ENCODE measurements at regions not wholly inside any gene's neighbourhood (a gene's known extent, or its start where the extent isn't known, plus 50 kb on each side); places are given as distances from the start of the nearest gene placed in this dataset.
"Not testable (repeated sequence)": the region's sequence is repeated elsewhere in the genome, so short reads cannot be mapped to it uniquely, and the experiment has no call there.

DNA sequence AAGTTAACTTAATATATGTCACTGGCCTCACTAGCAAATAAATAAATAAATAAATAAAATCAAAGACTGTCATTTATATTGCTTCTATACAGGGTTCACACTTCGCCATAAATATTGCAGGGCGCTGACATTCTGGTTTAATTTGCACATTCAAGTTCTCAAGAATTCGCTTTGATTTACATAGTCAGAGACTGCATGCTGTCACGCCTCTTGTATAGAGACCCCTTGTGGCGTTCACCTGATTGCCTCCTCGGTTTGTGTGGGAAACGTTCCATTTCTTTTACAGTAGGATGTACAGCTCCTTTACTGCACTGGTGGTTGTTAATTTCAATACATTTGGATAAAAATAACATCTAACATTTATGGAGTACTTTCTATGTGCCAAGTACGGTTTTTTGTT, 71.3 kb upstream of the ADGRG2 start:
- WGBS = 54% methylated on average over 8 of the region's 8 CpGs
- intact Hi-C loops (cut with DNase I) = no loop called here
- ATAC-seq = no peak

DNA sequence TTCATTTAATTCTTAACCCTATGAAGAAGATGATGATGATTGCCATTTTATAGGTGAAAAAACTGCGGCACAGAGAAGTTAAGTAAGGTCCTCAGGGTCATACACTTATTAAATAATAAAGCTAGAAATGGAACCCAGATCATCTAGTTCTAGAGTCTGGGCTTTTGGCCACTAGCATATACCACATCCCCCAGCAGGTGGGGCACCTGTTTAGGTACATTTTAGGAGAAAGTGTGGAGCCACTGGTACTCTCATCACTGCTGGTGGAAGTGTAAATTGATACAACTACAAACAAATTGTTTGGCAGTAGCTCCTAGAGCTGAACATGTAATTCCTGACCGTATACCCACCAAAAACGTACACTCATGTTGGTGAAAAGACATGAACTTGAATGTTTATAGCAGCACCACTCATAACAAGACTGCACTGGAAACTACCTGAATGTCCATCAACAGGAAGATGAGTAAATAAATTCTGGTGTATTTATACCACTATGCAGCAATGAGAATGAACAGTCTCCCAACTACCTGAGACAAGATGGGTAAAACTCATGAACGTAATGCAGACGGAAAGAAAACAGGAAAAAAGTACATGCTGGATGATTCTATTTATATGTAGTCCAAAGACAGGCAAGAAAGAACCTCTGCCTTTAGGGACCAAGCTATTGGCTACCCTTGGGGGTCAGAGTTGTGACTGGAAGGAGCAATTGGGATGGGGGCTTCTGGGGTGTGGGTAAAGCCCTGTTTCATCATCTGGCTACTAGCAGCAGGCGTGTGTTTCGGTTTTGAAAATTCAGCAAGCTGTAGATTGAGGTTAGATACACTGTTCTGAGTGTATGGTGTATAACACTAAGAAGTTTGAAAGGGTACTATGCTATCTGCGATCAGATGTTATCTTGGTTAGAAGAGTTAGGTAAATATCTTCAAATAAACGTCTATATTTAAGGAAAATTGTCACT, 72.3 kb upstream of the ADGRG2 start:
- 86% methylated on average over 9 of the region's 9 CpGs for WGBS
- H3K4me1 ChIP-seq (ENCODE audit: control insufficient read depth, insufficient read depth, low read length) = no peaks in the 10 kb centered on the region
- peak in 1 of 3 donors; percentile 33 for DNase-seq
- H3K4me3 ChIP-seq (ENCODE audit: low read length) = no peak overlapping the region
- no peaks in the 10 kb centered on the region for H3K27me3 ChIP-seq (ENCODE audit: control insufficient read depth, insufficient read depth)
- no peaks in the 10 kb centered on the region for H3K9me3 ChIP-seq (ENCODE audit: control insufficient read depth, low read length)
- no peak for ATAC-seq
- intact Hi-C loops (cut with DNase I) = no loop called here
- no peak overlapping the region for H3K27ac ChIP-seq (ENCODE audit: low read length)

More for the DNA sequence above, 71.3 kb upstream of the ADGRG2 start:
- Histone ChIP-seq H3K9me3 (ENCODE audit: control insufficient read depth, low read length) (no peaks in the 10 kb centered on the region), H3K27me3 (ENCODE audit: control insufficient read depth, insufficient read depth) (no peaks in the 10 kb centered on the region), H3K4me3 (ENCODE audit: low read length) (no peak overlapping the region), H3K4me1 (ENCODE audit: control insufficient read depth, insufficient read depth, low read length) (no peaks in the 10 kb centered on the region), H3K27ac (ENCODE audit: low read length) (no peak overlapping the region)
- DNase-seq = no peak

DNA sequence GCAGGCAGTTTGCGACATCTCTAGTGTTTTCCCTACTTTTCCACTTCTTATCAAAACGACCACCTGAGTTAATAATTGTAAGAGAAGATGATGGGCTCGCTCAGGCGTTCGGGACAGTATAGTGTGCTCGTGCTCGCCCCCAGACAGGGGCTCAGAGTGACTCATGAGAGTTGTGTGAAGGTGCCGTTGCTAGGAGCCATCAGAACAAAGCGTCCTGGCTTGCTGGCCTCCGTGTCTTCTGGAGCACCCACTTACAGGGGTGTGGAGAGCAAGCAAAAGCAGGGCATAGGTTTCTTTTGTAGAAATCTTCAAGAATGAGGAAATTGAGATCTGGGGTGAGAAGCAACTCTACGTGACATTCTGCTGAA, 73.0 kb upstream of the ADGRG2 start:
- no peak overlapping the region for H3K4me3 ChIP-seq (ENCODE audit: low read length)
- 66% methylated on average over 11 of the region's 11 CpGs for WGBS
- no peak overlapping the region for H3K27ac ChIP-seq (ENCODE audit: low read length)
- H3K9me3 ChIP-seq (ENCODE audit: control insufficient read depth, low read length) = no peaks in the 10 kb centered on the region
- H3K4me1 ChIP-seq (ENCODE audit: control insufficient read depth, insufficient read depth, low read length) = no peaks in the 10 kb centered on the region
- intact Hi-C loops (cut with DNase I) = no loop called here
- H3K27me3 ChIP-seq (ENCODE audit: control insufficient read depth, insufficient read depth) = no peaks in the 10 kb centered on the region
- peak; percentile 50 to 64 for ATAC-seq
- peak in 1 of 3 donors; percentile 48 for DNase-seq

DNA sequence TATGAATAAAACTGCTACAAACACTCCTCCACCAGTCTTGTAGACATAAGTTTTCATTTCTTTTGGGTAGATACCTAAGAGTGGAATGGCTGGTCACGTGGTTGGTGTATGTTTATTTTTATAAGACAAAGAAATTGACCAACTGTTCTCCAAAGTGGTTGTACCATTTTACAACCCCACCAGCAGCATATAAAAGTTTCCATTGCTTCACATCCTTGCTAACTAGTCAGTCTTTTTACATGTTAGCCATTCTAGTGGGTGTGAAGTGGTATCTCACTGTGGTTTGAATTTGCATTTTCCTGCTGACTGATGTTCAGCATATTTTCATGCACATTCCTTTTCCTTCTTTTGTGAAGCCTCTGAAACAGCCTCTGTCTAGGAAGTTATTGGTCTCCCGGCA, 76.2 kb upstream of the ADGRG2 start:
- intact Hi-C loops (cut with DNase I) = no loop called here
- WGBS = 89% methylated on average over 2 of the region's 2 CpGs
- Histone ChIP-seq H3K9me3 (ENCODE audit: control insufficient read depth, low read length) (no peaks in the 10 kb centered on the region), H3K27me3 (ENCODE audit: control insufficient read depth, insufficient read depth) (no peaks in the 10 kb centered on the region), H3K4me1 (ENCODE audit: control insufficient read depth, insufficient read depth, low read length) (no peaks in the 10 kb centered on the region), H3K4me3 (ENCODE audit: low read length) (no peak overlapping the region), H3K27ac (ENCODE audit: low read length) (no peak overlapping the region)
- DNase-seq (no peak), ATAC-seq (no peak)

DNA sequence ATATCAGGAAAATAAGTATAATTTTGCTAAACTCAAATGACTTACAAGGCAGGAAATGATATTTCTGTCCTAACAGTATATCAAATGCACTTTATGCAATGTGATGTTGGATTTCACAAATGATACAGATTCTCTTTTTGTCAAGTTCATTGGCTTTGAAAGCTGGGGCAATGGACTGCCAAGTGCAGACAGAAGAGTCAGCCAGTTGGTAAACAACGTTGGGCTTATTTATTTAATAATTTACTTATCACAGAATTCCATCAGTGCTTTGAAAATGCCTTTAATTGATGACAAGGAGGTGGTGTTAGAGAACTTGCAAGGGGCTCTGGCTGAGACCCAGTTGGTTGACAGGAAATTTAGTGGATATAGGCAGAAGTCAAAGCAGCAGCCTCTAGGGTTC, 79.9 kb upstream of the ADGRG2 start:
- Histone ChIP-seq H3K27ac (ENCODE audit: low read length) (no peak overlapping the region), H3K9me3 (ENCODE audit: control insufficient read depth, low read length) (no peaks in the 10 kb centered on the region), H3K4me1 (ENCODE audit: control insufficient read depth, insufficient read depth, low read length) (no peaks in the 10 kb centered on the region), H3K4me3 (ENCODE audit: low read length) (no peak overlapping the region), H3K27me3 (ENCODE audit: control insufficient read depth, insufficient read depth) (no peaks in the 10 kb centered on the region)
- DNase-seq (no peak), ATAC-seq (no peak)
- WGBS = 4% methylated on average over 1 of the region's 1 CpG
- intact Hi-C loops (cut with DNase I) = no loop called here

DNA sequence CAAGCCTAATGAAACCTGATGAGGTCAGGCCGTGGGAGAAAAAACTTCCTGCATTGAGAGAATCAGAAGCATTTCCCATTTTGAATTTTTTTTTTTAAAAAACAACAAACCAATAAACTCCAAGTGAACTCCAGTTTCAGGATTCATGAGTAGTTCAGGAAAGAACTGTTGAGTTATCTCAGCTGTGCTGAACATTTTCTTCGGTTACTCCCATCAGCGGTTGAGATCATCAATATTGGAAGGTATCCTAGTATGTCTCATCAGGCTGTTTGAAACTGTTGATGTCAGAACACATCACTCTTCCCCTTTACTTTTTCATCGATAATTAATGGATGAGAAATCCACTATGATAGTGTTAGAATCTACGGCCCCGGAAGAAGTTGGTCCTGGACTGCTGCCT, 82.4 kb upstream of the ADGRG2 start:
- Histone ChIP-seq H3K4me3 (ENCODE audit: low read length) (no peak overlapping the region), H3K9me3 (ENCODE audit: control insufficient read depth, low read length) (no peaks in the 10 kb centered on the region), H3K27me3 (ENCODE audit: control insufficient read depth, insufficient read depth) (no peaks in the 10 kb centered on the region), H3K4me1 (ENCODE audit: control insufficient read depth, insufficient read depth, low read length) (no peaks in the 10 kb centered on the region), H3K27ac (ENCODE audit: low read length) (no peak overlapping the region)
- no peak for DNase-seq
- no peak for ATAC-seq
- intact Hi-C loops (cut with DNase I) = no loop called here
- WGBS = 68% methylated on average over 6 of the region's 6 CpGs

DNA sequence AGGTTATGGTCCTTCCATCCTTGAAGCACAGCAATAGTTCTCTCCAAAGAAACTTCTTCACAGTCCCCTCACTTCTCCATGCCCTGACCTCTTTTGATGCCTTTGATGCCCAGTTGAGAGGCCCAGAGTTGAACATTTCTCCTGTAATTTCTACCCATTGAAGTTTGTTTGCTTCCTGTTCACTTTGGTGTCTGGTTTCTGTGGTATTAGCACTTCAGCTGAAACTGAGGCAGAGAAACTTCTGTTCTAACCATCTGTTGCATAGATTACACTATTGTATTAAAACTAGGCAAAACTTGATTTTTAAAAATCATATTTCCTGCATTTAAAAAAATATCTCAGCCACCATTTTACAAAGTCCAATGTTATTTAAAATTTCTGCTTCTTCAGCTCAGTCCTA, 89.8 kb upstream of the ADGRG2 start:
- intact Hi-C loops (cut with DNase I) = no loop called here
- Histone ChIP-seq H3K27ac (ENCODE audit: low read length) (no peak overlapping the region), H3K4me3 (ENCODE audit: low read length) (no peak overlapping the region), H3K9me3 (ENCODE audit: control insufficient read depth, low read length) (no peaks in the 10 kb centered on the region), H3K4me1 (ENCODE audit: control insufficient read depth, insufficient read depth, low read length) (no peaks in the 10 kb centered on the region), H3K27me3 (ENCODE audit: control insufficient read depth, insufficient read depth) (no peaks in the 10 kb centered on the region)
- ATAC-seq (no peak), DNase-seq (no peak)

DNA sequence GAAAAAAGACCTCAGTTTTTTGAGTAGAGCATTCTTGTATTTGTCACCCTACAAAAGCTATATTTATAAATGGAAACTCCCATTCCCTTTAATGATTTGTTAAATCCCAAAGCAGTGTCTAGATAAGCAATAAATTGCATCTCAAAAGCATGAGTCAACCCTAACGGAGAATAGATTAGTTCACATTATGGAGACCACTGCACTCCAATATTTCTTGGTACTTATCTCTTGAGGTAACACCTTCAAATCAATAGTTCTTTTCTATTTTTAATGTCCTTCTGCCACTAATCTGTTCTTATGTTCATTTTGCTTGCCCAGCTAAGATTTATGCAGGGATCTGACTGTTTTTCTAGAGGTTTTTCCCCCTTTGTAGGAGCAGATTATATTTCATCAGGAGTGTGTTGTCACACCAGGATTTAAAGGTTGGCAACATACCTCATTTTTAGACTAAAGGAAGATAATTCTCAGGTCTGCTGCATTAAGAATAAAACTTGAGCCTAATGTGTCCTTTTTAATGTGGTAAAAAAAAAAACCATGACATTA, 91.4 kb upstream of the ADGRG2 start:
- H3K4me3 ChIP-seq (ENCODE audit: low read length) = no peak overlapping the region
- H3K27ac ChIP-seq (ENCODE audit: low read length) = no peak overlapping the region
- 48% methylated on average over 1 of the region's 1 CpG for WGBS
- DNase-seq = no peak
- ATAC-seq = no peak
- H3K4me1 ChIP-seq (ENCODE audit: control insufficient read depth, insufficient read depth, low read length) = no peaks in the 10 kb centered on the region
- H3K9me3 ChIP-seq (ENCODE audit: control insufficient read depth, low read length) = no peaks in the 10 kb centered on the region
- intact Hi-C loops (cut with DNase I) = no loop called here
- H3K27me3 ChIP-seq (ENCODE audit: control insufficient read depth, insufficient read depth) = no peaks in the 10 kb centered on the region

DNA sequence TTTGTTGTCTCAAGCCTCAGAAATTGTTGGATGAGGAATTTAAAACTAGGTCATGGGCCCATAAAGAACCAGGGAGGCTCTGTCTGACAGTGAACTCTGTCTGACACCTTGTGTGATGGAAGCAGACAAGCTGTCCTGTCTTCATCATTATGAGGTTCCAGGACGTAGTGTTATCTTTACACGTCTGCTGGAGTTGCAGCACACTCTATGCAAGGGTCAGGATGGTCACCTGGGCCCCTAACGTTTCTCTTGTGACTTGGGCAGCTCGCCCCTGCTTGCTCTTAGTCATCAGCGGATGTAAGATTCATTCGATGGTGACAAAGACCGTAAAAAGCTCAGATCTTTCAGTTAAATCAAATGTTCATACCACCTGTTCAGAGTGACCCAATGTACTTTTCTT, 92.0 kb upstream of the ADGRG2 start:
- H3K4me3 ChIP-seq (ENCODE audit: low read length) = no peak overlapping the region
- intact Hi-C loops (cut with DNase I) = no loop called here
- no peak for DNase-seq
- no peaks in the 10 kb centered on the region for H3K27me3 ChIP-seq (ENCODE audit: control insufficient read depth, insufficient read depth)
- WGBS = 52% methylated on average over 7 of the region's 7 CpGs
- no peak overlapping the region for H3K27ac ChIP-seq (ENCODE audit: low read length)
- ATAC-seq = no peak
- no peaks in the 10 kb centered on the region for H3K9me3 ChIP-seq (ENCODE audit: control insufficient read depth, low read length)
- no peaks in the 10 kb centered on the region for H3K4me1 ChIP-seq (ENCODE audit: control insufficient read depth, insufficient read depth, low read length)

DNA sequence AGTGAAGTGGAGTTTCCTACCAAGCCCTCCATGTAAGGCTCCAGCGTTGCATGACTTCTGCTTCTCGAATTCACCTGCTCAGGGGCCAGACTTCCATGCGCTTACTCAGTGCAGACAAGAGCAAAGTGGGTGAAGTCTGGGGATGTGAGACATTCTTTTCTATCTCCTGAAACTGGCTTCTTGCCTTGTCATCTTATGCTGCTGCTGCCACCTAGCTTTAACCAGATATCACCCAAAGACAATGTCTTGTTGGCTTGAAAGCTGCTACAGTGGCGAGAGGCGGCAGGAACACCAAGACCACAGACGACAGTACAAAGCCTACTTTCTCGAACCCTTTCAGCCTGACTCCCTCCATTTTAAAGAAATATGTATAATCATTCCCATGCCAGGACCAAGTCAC, 103.6 kb upstream of the ADGRG2 start:
- no peak for DNase-seq
- intact Hi-C loops (cut with DNase I) = no loop called here
- H3K9me3 ChIP-seq (ENCODE audit: control insufficient read depth, low read length) = no peaks in the 10 kb centered on the region
- no peak overlapping the region for H3K27ac ChIP-seq (ENCODE audit: low read length)
- H3K4me3 ChIP-seq (ENCODE audit: low read length) = no peak overlapping the region
- no peak for ATAC-seq
- 56% methylated on average over 7 of the region's 7 CpGs for WGBS
- H3K27me3 ChIP-seq (ENCODE audit: control insufficient read depth, insufficient read depth) = no peaks in the 10 kb centered on the region
- H3K4me1 ChIP-seq (ENCODE audit: control insufficient read depth, insufficient read depth, low read length) = no peaks in the 10 kb centered on the region

DNA sequence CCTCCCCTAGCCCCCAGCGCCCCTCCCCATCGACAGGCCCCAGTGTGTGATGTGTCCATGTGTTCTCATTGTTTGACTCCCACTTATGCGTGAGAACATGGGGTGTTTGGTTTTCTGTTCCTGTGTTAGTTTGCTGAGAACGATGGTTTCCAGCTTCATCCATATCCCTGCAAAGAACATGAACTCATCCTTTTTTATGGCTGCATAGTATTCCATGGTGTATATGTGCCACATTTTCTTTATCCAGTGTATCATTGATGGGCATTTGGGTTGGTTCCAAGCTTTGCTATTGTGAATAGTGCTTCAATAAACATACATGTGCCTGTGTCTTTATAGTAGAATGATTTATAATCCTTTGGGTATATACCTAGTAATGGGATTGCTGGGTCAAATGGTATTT, 107.6 kb upstream of the ADGRG2 start:
- DNase-seq; H3K9me3 ChIP-seq (ENCODE audit: control insufficient read depth, low read length); H3K4me3 ChIP-seq (ENCODE audit: low read length); intact Hi-C loops (cut with DNase I); ATAC-seq; H3K4me1 ChIP-seq (ENCODE audit: control insufficient read depth, insufficient read depth, low read length); H3K27me3 ChIP-seq (ENCODE audit: control insufficient read depth, insufficient read depth); H3K27ac ChIP-seq (ENCODE audit: low read length): not testable (repeated sequence)
- WGBS = 95% methylated on average over 4 of the region's 4 CpGs

All from right cardiac atrium (tissue), 5 donors.